ENCODE measurements at regions not wholly inside any gene's neighbourhood (a gene's known extent, or its start where the extent isn't known, plus 50 kb on each side); places are given as distances from the start of the nearest gene placed in this dataset.

DNA sequence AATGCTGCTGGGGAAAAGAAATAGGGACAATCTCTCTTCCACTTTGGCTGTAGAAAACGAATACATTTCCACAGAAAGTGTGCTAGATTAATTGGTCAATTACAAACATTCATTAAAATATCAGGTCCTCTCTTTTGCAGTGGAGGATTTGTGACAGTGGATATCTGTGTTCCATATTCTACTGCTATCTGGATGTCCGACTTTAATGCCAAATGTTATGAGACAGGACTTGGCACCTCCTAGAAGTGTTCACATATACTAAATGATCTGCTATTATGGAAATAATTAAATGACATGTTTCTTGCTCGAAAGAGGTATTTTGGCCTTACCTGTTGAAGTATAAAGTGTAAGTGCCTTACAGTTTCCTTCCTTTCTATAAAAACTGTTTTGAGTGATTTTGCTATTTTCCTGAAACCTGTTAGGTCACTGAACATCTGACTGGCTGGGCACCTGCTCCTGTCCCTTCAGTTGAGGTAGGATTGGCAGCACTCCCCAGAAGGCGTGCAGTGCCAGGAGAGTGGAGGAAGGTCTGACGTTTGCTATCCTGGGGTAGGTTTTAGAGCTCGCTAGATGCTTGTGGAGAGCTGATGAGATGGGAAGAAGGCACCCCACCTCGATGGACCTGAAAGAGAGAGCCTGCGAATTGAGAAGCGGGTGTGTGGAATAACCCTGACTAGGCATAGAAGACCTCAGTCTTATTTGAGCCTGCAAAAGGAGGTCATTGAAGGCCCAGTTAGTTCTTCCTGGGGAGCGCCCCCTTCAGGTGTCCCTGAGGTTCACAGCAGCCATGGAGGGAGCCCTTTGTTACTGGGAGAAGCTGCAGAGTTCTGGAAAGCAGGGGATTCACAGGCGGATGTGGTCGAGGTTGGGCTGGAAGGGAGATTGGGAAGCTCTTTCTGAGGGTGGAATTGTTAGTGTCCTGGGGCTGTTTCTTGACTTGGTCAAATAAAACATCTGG lies 159.4 kb upstream of the ZNF267 start:
- H2AFZ ChIP-seq, result peak overlapping the region; percentile 8; the same call in 1 of the 2 replicates
- DNase-seq (ENCODE audit: low spot score), result peak; percentile 63

More for the DNA sequence above, 159.4 kb upstream of the ZNF267 start:
- Mint-ChIP-seq H3K9me3 (no peaks in the 10 kb centered on the region; the same call in 2 of the 3 replicates), H3K4me3 (peak overlapping the region; percentile 99), H3K4me1 (peaks cover 26% of the 10 kb centered on the region), H3K27me3 (ENCODE audit: insufficient read depth, low read depth, poor library complexity) (peaks cover 16% of the 10 kb centered on the region), H3K36me3 (ENCODE audit: low read depth) (peaks cover 37% of the 10 kb centered on the region), H3K27ac (peak overlapping the region; percentile 95)
- peak overlapping the region; percentile 89 for H3K4me3 ChIP-seq
- H3K36me3 ChIP-seq (ENCODE audit: insufficient read depth), result no peaks in the 10 kb centered on the region
- peak; percentile 38 for ATAC-seq
- H4K20me1 ChIP-seq (replicated peaks; ENCODE audit: insufficient read depth), result peaks cover 8% of the 10 kb centered on the region; the same call in 1 of the 2 replicates
- peaks cover 46% of the 10 kb centered on the region for H3K79me2 ChIP-seq (replicated peaks; ENCODE audit: insufficient read depth)
- no peaks in the 10 kb centered on the region for H3K9me2 ChIP-seq (ENCODE audit: insufficient read depth)
- H3K4me1 ChIP-seq (ENCODE audit: insufficient read depth), result peaks cover 21% of the 10 kb centered on the region
- H3K27me3 ChIP-seq (ENCODE audit: insufficient read depth), result no peaks in the 10 kb centered on the region
- H3K4me2 ChIP-seq, result peak overlapping the region; percentile 84
- peak overlapping the region; percentile 98 for H3K27ac ChIP-seq (ENCODE audit: low read depth)
- TF ChIP-seq, protein P1, sequence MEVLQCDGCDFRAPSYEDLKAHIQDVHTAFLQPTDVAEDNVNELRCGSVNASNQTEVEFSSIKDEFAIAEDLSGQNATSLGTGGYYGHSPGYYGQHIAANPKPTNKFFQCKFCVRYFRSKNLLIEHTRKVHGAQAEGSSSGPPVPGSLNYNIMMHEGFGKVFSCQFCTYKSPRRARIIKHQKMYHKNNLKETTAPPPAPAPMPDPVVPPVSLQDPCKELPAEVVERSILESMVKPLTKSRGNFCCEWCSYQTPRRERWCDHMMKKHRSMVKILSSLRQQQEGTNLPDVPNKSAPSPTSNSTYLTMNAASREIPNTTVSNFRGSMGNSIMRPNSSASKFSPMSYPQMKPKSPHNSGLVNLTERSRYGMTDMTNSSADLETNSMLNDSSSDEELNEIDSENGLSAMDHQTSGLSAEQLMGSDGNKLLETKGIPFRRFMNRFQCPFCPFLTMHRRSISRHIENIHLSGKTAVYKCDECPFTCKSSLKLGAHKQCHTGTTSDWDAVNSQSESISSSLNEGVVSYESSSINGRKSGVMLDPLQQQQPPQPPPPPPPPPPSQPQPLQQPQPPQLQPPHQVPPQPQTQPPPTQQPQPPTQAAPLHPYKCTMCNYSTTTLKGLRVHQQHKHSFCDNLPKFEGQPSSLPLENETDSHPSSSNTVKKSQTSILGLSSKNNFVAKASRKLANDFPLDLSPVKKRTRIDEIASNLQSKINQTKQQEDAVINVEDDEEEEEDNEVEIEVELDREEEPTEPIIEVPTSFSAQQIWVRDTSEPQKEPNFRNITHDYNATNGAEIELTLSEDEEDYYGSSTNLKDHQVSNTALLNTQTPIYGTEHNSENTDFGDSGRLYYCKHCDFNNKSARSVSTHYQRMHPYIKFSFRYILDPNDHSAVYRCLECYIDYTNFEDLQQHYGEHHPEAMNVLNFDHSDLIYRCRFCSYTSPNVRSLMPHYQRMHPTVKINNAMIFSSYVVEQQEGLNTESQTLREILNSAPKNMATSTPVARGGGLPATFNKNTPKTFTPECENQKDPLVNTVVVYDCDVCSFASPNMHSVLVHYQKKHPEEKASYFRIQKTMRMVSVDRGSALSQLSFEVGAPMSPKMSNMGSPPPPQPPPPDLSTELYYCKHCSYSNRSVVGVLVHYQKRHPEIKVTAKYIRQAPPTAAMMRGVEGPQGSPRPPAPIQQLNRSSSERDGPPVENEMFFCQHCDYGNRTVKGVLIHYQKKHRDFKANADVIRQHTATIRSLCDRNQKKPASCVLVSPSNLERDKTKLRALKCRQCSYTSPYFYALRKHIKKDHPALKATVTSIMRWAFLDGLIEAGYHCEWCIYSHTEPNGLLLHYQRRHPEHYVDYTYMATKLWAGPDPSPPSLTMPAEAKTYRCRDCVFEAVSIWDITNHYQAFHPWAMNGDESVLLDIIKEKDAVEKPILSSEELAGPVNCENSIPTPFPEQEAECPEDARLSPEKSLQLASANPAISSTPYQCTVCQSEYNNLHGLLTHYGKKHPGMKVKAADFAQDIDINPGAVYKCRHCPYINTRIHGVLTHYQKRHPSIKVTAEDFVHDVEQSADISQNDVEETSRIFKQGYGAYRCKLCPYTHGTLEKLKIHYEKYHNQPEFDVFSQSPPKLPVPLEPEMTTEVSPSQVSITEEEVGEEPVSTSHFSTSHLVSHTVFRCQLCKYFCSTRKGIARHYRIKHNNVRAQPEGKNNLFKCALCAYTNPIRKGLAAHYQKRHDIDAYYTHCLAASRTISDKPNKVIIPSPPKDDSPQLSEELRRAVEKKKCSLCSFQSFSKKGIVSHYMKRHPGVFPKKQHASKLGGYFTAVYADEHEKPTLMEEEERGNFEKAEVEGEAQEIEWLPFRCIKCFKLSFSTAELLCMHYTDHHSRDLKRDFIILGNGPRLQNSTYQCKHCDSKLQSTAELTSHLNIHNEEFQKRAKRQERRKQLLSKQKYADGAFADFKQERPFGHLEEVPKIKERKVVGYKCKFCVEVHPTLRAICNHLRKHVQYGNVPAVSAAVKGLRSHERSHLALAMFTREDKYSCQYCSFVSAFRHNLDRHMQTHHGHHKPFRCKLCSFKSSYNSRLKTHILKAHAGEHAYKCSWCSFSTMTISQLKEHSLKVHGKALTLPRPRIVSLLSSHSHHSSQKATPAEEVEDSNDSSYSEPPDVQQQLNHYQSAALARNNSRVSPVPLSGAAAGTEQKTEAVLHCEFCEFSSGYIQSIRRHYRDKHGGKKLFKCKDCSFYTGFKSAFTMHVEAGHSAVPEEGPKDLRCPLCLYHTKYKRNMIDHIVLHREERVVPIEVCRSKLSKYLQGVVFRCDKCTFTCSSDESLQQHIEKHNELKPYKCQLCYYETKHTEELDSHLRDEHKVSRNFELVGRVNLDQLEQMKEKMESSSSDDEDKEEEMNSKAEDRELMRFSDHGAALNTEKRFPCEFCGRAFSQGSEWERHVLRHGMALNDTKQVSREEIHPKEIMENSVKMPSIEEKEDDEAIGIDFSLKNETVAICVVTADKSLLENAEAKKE (CRISPR knock-in tag; IDR thresholded peaks at IDR 0.05), result no peak
- TF ChIP-seq POLR2AphosphoS5 (IDR thresholded peaks at IDR 0.05; ENCODE audit: low read depth) (no peak), STAT1 (IDR thresholded peaks at IDR 0.05; ENCODE audit: unreplicated experiment) (no peak)
- TF ChIP-seq, protein P2, sequence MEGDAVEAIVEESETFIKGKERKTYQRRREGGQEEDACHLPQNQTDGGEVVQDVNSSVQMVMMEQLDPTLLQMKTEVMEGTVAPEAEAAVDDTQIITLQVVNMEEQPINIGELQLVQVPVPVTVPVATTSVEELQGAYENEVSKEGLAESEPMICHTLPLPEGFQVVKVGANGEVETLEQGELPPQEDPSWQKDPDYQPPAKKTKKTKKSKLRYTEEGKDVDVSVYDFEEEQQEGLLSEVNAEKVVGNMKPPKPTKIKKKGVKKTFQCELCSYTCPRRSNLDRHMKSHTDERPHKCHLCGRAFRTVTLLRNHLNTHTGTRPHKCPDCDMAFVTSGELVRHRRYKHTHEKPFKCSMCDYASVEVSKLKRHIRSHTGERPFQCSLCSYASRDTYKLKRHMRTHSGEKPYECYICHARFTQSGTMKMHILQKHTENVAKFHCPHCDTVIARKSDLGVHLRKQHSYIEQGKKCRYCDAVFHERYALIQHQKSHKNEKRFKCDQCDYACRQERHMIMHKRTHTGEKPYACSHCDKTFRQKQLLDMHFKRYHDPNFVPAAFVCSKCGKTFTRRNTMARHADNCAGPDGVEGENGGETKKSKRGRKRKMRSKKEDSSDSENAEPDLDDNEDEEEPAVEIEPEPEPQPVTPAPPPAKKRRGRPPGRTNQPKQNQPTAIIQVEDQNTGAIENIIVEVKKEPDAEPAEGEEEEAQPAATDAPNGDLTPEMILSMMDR (conservative IDR thresholded peaks at IDR 0.05; ENCODE audit: low read depth in 2 of 2), result peak; percentile 57 to 74
- TF ChIP-seq, protein P3, sequence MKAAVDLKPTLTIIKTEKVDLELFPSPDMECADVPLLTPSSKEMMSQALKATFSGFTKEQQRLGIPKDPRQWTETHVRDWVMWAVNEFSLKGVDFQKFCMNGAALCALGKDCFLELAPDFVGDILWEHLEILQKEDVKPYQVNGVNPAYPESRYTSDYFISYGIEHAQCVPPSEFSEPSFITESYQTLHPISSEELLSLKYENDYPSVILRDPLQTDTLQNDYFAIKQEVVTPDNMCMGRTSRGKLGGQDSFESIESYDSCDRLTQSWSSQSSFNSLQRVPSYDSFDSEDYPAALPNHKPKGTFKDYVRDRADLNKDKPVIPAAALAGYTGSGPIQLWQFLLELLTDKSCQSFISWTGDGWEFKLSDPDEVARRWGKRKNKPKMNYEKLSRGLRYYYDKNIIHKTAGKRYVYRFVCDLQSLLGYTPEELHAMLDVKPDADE (IDR thresholded peaks at IDR 0.05), result no peak
- TF ChIP-seq, protein P4, sequence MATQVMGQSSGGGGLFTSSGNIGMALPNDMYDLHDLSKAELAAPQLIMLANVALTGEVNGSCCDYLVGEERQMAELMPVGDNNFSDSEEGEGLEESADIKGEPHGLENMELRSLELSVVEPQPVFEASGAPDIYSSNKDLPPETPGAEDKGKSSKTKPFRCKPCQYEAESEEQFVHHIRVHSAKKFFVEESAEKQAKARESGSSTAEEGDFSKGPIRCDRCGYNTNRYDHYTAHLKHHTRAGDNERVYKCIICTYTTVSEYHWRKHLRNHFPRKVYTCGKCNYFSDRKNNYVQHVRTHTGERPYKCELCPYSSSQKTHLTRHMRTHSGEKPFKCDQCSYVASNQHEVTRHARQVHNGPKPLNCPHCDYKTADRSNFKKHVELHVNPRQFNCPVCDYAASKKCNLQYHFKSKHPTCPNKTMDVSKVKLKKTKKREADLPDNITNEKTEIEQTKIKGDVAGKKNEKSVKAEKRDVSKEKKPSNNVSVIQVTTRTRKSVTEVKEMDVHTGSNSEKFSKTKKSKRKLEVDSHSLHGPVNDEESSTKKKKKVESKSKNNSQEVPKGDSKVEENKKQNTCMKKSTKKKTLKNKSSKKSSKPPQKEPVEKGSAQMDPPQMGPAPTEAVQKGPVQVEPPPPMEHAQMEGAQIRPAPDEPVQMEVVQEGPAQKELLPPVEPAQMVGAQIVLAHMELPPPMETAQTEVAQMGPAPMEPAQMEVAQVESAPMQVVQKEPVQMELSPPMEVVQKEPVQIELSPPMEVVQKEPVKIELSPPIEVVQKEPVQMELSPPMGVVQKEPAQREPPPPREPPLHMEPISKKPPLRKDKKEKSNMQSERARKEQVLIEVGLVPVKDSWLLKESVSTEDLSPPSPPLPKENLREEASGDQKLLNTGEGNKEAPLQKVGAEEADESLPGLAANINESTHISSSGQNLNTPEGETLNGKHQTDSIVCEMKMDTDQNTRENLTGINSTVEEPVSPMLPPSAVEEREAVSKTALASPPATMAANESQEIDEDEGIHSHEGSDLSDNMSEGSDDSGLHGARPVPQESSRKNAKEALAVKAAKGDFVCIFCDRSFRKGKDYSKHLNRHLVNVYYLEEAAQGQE (IDR thresholded peaks at IDR 0.05; ENCODE audit: unreplicated experiment), result no peak
- H3F3A ChIP-seq (replicated peaks; ENCODE audit: low read depth), result no peaks in the 10 kb centered on the region
